HEK293 (cell line): ENCODE measurements at regions not wholly inside any gene's neighbourhood (a gene's known extent, or its start where the extent isn't known, plus 50 kb on each side); places are given as distances from the start of the nearest gene placed in this dataset.

Source experiments
- BCL11A ChIP-seq: fragments of 450-650 bp; formaldehyde crosslinking; IDR thresholded peaks from 2 replicates; pipeline ENCODE4 v1.5.1; 2016; ENCODE audit warnings: low read depth, missing biosample characterization, missing genetic modification characterization
- CTCF ChIP-seq: fragments of 450-650 bp; formaldehyde crosslinking; IDR thresholded peaks from 2 replicates; pipeline ENCODE4 v1.5.1; 2016; ENCODE audit warnings: missing biosample characterization, missing genetic modification characterization
- KLF1 ChIP-seq: fragments of 450-650 bp; formaldehyde crosslinking; IDR thresholded peaks from 2 replicates; pipeline ENCODE4 v1.5.1; 2016; ENCODE audit warnings: missing biosample characterization, missing genetic modification characterization
- PRDM10 ChIP-seq: fragments of 450-650 bp; formaldehyde crosslinking; IDR thresholded peaks from 2 replicates; pipeline ENCODE4 v1.5.1; 2016; ENCODE audit warnings: missing biosample characterization, missing genetic modification characterization
- REST ChIP-seq: fragments of 450-650 bp; formaldehyde crosslinking; IDR thresholded peaks from 2 replicates; pipeline ENCODE4 v1.5.1; 2016; ENCODE audit warnings: missing biosample characterization, missing genetic modification characterization
- TCF7L2 ChIP-seq: IDR thresholded peaks from 2 replicates; pipeline ENCODE4 v1.6.1; 2011; ENCODE audit warnings: low read depth, mild to moderate bottlenecking, inconsistent platforms, low read length, moderate library complexity, borderline replicate concordance
- YY1 ChIP-seq: fragments of 450-650 bp; formaldehyde crosslinking; IDR thresholded peaks from 2 replicates; pipeline ENCODE4 v1.5.1; 2018; ENCODE audit warnings: missing biosample characterization, missing genetic modification characterization
- ZNF302 ChIP-seq: fragments of 450-650 bp; formaldehyde crosslinking; IDR thresholded peaks from 2 replicates; pipeline ENCODE4 v1.5.1; 2016; ENCODE audit warnings: missing biosample characterization, missing genetic modification characterization, low read depth
- ZNF529 ChIP-seq: fragments of 450-650 bp; formaldehyde crosslinking; IDR thresholded peaks from 2 replicates; pipeline ENCODE4 v1.5.1; 2017; ENCODE audit warnings: missing genetic modification characterization, missing biosample characterization; ENCODE audit not compliant: insufficient replicate concordance
- ZNF626 ChIP-seq: fragments of 450-650 bp; sonication (Bioruptor Pico); formaldehyde crosslinking; IDR thresholded peaks from 2 replicates; pipeline ENCODE4 v1.5.1; 2018; ENCODE audit warnings: missing biosample characterization, missing genetic modification characterization, inconsistent platforms
- ZNF664 ChIP-seq: fragments of 450-650 bp; formaldehyde crosslinking; IDR thresholded peaks from 2 replicates; pipeline ENCODE4 v1.5.1; 2016; ENCODE audit warnings: missing biosample characterization, missing genetic modification characterization

GRCh38 chr4:60743654-60744053, 456.5 kb upstream of the ADGRL3 start:
- TF ChIP-seq BCL11A (tag by site-specific recombination) (no peak), REST (tag by site-specific recombination) (no peak), ZNF529 (no peak), CTCF (tag by site-specific recombination) (no peak), ZNF302 (no peak), KLF1 (tag by site-specific recombination) (no peak), PRDM10 (no peak), ZNF626 (tag by site-specific recombination) (no peak), YY1 (tag by site-specific recombination) (no peak), ZNF664 (tag by site-specific recombination) (no peak), TCF7L2 (no peak)
